Colonic mucosa (tissue), 4 donors: ENCODE measurements at regions not wholly inside any gene's neighbourhood (a gene's known extent, or its start where the extent isn't known, plus 50 kb on each side); places are given as distances from the start of the nearest gene placed in this dataset.

Source experiments
- DNase-seq: peaks from one replicate; pipeline ENCODE4 v3.0.0-alpha.2; 2020
- H3K27ac ChIP-seq: fragments of 200-600 bp; one replicate; pipeline ENCODE4 v1.8.0; 2021
- H3K27me3 ChIP-seq: fragments of 200-600 bp; one replicate; pipeline ENCODE4 v1.8.0; 2021
- H3K36me3 ChIP-seq: fragments of 200-600 bp; one replicate; pipeline ENCODE4 v1.8.0; 2021
- H3K4me1 ChIP-seq: fragments of 200-600 bp; one replicate; pipeline ENCODE4 v1.8.0; 2021; ENCODE audit warnings: mild to moderate bottlenecking
- H3K4me3 ChIP-seq: fragments of 200-600 bp; one replicate; pipeline ENCODE4 v1.8.0; 2021
- H3K9ac ChIP-seq, 2 donors: one replicate each; pipeline ENCODE4 v1.7.0; 2013; ENCODE audit warnings: control low read depth in 2 of 2, low read depth in 2 of 2, low read length in 2 of 2
- H3K9me3 ChIP-seq: fragments of 200-600 bp; one replicate; pipeline ENCODE4 v1.8.0; 2021
- intact Hi-C: fragments of 100-400 bp; cut with DNase I; formaldehyde crosslinking; loops from one replicate; pipeline ENCODE4 v1.14.1; 2022
- TF ChIP-seq, protein P1 (sequence below): fragments of 200-600 bp; IDR thresholded peaks from one replicate; pipeline ENCODE4 v1.8.0; 2022; ENCODE audit warnings: antibody characterized with exemption, mild to moderate bottlenecking
- donor health status: healthy.
- donor health status: DM: no; HTN: no; CAD: no.
- donor health status: DM: no; HTN: no; CAD: no.

DNA sequence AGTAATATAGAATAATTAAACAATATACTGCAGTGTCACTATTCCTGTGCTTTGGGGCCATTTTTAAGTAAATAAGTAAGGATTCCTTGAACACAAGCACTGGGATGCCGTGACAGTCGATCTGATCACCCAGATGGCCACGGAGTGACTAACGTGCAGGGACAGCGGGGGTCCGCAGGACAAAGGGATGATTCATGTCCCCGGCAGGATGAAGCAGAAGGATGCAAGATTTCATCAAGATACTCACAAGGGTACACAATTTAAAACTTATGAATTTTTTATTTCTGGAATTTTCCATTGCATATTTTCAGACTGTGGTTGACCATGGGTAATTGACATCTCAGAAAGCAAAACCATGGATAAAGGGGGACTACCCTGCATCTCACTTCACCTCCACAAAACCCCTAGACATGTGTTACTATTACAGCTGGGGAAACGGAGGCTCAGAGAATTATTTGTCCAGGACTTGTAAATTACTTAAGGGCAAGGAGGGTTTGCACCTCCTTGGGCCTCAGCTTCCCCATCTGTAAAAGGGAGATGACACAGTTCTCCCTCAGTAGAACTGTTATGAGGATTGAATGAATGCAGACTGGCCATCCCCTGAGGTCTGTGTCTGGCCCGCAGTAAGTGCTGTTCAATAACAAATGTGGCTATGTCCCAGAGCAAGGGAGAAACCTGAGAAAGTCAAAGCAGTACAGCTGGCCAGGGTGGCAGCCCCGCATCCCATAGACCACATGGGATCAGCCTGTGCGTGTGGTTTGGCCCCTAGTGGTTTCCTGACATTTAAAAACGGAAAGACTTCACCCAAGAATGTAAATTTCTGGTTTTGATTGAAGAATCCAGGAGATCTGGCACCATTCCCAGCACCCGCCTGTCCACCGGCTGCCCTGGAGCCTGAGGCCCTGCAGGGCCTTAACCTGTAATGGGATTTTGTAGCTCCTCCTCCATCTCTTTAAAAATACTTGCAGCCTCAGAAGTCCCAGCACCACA is 235.5 kb downstream of the BMP7 start:
- TF ChIP-seq, protein P1, sequence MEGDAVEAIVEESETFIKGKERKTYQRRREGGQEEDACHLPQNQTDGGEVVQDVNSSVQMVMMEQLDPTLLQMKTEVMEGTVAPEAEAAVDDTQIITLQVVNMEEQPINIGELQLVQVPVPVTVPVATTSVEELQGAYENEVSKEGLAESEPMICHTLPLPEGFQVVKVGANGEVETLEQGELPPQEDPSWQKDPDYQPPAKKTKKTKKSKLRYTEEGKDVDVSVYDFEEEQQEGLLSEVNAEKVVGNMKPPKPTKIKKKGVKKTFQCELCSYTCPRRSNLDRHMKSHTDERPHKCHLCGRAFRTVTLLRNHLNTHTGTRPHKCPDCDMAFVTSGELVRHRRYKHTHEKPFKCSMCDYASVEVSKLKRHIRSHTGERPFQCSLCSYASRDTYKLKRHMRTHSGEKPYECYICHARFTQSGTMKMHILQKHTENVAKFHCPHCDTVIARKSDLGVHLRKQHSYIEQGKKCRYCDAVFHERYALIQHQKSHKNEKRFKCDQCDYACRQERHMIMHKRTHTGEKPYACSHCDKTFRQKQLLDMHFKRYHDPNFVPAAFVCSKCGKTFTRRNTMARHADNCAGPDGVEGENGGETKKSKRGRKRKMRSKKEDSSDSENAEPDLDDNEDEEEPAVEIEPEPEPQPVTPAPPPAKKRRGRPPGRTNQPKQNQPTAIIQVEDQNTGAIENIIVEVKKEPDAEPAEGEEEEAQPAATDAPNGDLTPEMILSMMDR = no peak
- Histone ChIP-seq H3K4me3 (no peak overlapping the region), H3K27me3 (no peaks in the 10 kb centered on the region), H3K27ac (no peak overlapping the region), H3K9ac (no peak overlapping the region), H3K4me1 (no peaks in the 10 kb centered on the region), H3K9me3 (no peaks in the 10 kb centered on the region), H3K36me3 (no peaks in the 10 kb centered on the region)
- intact Hi-C loops = no loop called here
- no peak for DNase-seq

DNA sequence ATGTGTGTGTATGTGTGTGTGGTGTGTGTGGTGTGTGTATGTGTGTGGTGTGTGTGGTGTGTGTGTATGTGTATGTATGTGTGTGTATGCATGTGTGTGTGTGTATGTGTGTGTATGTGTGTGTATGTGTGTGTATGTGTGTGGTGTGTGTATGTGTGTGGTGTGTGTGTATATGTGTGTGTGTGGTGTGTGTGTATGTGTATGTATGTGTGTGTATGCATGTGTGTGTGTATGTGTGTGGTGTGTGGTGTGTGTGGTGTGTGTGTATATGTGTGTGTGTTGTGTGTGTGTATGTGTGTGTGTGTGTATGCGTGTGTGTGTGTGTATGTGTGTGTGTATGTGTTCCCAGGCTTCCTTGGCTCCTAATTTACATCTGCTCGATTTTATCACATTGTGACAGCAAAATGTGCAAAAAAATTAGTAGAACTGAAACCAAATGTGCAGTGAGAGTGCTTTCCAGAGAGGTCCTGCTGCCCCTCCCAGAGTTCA is 234.5 kb downstream of the BMP7 start:
- Histone ChIP-seq H3K9me3 (no peaks in the 10 kb centered on the region), H3K9ac (no peak overlapping the region), H3K4me1 (no peaks in the 10 kb centered on the region), H3K36me3 (no peaks in the 10 kb centered on the region), H3K27ac (no peak overlapping the region), H3K27me3 (no peaks in the 10 kb centered on the region), H3K4me3 (no peak overlapping the region)
- intact Hi-C loops = no loop called here
- TF ChIP-seq, protein P1 = no peak
- DNase-seq = no peak

- no peaks in the 10 kb centered on the region for H3K4me1 ChIP-seq
- H3K9ac ChIP-seq = no peak overlapping the region
- H3K4me3 ChIP-seq = no peak overlapping the region
- no peak overlapping the region for H3K27ac ChIP-seq
- intact Hi-C loops = no loop called here
- DNase-seq = no peak
- no peaks in the 10 kb centered on the region for H3K27me3 ChIP-seq
- no peaks in the 10 kb centered on the region for H3K36me3 ChIP-seq
- TF ChIP-seq, protein P1 = no peak
- no peaks in the 10 kb centered on the region for H3K9me3 ChIP-seq
These were observed 233.6 kb downstream of the BMP7 start for GRCh38 chr20:57032847-57033246.

DNA sequence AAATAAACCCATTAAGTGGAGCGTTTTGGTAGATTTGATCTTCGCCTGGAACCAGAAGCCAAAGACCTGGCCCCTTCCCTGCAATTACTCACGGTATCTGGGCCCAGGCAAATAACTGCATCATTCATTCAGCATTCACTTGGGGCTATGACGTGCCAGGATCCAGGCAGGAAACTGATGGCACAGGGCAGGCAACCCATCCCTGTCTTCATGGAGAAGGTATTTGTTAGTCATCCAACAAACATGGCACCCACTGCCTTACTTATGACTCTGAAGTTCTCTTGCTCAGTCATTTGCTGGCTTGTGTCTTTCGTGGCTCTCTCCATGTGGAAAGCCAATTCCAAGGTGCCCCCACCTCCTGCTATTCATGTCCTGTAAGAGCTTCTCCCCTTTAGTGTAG is 232.4 kb downstream of the BMP7 start:
- TF ChIP-seq, protein P1 = no peak
- Histone ChIP-seq H3K9me3 (no peaks in the 10 kb centered on the region), H3K27me3 (no peaks in the 10 kb centered on the region), H3K9ac (no peak overlapping the region), H3K4me3 (no peak overlapping the region), H3K4me1 (no peaks in the 10 kb centered on the region), H3K36me3 (no peaks in the 10 kb centered on the region), H3K27ac (no peak overlapping the region)
- no peak for DNase-seq
- intact Hi-C loops = no loop called here

DNA sequence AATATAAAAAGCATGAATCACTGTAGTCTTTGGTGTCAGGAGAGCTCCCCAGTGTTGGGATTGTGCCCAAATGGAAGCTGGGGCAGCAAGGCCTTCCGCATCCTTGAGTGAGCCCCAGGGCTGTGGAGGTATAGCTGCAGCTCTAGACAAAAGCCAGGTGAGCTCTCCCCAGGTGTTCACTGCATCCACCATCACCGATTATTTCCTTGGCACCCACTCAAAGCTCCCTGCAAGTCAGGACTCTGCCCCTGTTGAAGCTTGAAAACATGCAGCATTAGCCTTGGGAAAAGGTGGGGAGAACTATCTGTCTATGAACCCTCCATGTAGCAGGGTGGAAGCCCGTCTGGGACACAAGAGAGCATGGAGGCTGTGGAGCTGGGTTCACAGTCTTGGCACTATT is 228.8 kb downstream of the BMP7 start:
- no peak for DNase-seq
- no peak overlapping the region for H3K4me3 ChIP-seq
- H3K9me3 ChIP-seq = no peaks in the 10 kb centered on the region
- H3K4me1 ChIP-seq = no peaks in the 10 kb centered on the region
- H3K36me3 ChIP-seq = no peaks in the 10 kb centered on the region
- no peak overlapping the region for H3K27ac ChIP-seq
- H3K27me3 ChIP-seq = no peaks in the 10 kb centered on the region
- intact Hi-C loops = no loop called here
- TF ChIP-seq, protein P1 = no peak
- no peak overlapping the region for H3K9ac ChIP-seq
